Choroid plexus epithelial cell (primary cell): ENCODE measurements at regions not wholly inside any gene's neighbourhood (a gene's known extent, or its start where the extent isn't known, plus 50 kb on each side); places are given as distances from the start of the nearest gene placed in this dataset.

ENCODE experiments used
- DNase-seq: peaks from one replicate; pipeline ENCODE4 v3.0.0-alpha.2; 2010; ENCODE audit warnings: low read depth
- H3K4me3 ChIP-seq: 2 replicates; pipeline ENCODE4 v1.5.1; 2011; ENCODE audit warnings: low read depth, mild to moderate bottlenecking, control low read depth, low read length, moderate library complexity
- CTCF ChIP-seq: conservative IDR thresholded peaks from 2 replicates; pipeline ENCODE4 v1.5.1; 2011; ENCODE audit warnings: low read depth, mild to moderate bottlenecking, control low read depth, inconsistent platforms, low read length, moderate library complexity

GRCh38 chr9:107605041-107605440 lies 115.5 kb upstream of the KLF4 start:
- H3K4me3 ChIP-seq, result no peak overlapping the region
- DNase-seq, result no peak
- no peak for TF ChIP-seq CTCF

GRCh38 chr9:107603281-107603680 lies 113.7 kb upstream of the KLF4 start:
- no peak for TF ChIP-seq CTCF
- no peak for DNase-seq

DNA sequence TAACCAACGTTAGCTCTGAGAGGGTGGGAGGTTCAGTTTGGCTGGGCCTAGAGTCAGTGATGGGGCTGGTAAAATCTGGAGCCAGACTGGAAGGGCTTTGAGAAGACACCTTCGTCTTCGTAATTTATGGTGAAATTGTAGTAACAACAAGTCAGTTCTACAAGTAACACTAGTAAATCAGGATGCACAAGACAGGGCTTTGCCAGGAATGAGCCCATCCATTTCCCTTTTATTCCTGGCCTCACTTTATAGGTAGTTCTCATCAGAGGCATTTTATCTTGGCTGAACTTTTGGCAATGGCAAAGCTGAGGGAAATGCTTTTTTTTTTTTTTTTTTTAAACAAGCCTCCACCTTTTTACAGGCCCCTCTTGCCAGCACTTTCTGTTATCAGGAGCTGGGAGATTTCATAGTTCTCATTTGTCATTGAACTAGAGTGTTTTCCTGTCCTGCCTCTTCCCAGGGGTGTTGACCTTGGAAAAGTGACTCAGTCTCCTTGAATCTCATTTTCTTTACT lies 110.5 kb upstream of the KLF4 start:
- H3K4me3 ChIP-seq, result no peak overlapping the region
- TF ChIP-seq CTCF, result no peak
- DNase-seq, result no peak

More at GRCh38 chr9:107603281-107603680, 113.7 kb upstream of the KLF4 start:
- H3K4me3 ChIP-seq, result no peak overlapping the region

GRCh38 chr9:107597743-107598217 lies 108.2 kb upstream of the KLF4 start:
- no peak for DNase-seq
- no peak for TF ChIP-seq CTCF
- H3K4me3 ChIP-seq, result no peak overlapping the region

- H3K4me3 ChIP-seq, result no peak overlapping the region
- no peak for DNase-seq
- TF ChIP-seq CTCF, result no peak
Observed at GRCh38 chr9:107594908-107595530, 105.5 kb upstream of the KLF4 start.

DNA sequence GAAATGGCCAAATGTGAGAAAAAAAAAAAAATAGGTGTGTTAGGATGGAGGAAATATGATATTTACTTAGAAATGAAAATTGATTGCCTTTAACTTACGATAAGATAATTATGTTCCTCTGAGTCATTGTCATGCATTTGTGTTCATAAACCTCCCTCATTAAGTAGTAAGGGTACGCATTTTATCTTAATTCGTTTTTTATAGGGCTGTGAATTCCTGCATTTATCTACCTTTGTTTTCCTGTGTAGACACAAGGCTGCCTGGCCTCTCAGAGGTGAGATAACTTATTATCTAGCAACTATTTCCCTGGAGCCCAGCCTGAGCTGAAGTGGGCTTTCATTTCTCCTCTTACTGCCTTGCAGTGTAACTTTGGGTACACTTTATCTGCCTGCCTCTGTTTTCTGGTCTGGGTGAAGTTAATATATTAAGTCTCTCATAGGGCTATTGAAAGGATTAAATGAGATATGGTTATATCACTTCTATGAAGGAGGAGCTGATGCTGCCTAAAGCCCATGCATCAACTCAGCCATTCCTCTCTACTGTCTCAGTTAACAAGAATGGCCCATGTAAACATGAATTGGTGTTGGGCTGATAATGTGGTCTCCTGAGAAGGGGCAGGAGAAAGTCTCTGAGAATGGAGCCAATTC lies 103.8 kb upstream of the KLF4 start:
- TF ChIP-seq CTCF, result no peak
- H3K4me3 ChIP-seq, result no peak overlapping the region
- no peak for DNase-seq
